NCI-H524 treated with DMSO at 0.1 percent for 48 hours (cell line): ENCODE measurements at regions not wholly inside any gene's neighbourhood (a gene's known extent, or its start where the extent isn't known, plus 50 kb on each side); places are given as distances from the start of the nearest gene placed in this dataset.
A peak's percentile ranks its signal among the peaks of the same experiment; 100 is the strongest.
"Not testable (repeated sequence)": the region's sequence is repeated elsewhere in the genome, so short reads cannot be mapped to it uniquely, and the experiment has no call there.

Experiments used
- DNase-seq: peaks from one replicate; lab custom pipeline; 2025; lab: John Stamatoyannopoulos, UW

DNA sequence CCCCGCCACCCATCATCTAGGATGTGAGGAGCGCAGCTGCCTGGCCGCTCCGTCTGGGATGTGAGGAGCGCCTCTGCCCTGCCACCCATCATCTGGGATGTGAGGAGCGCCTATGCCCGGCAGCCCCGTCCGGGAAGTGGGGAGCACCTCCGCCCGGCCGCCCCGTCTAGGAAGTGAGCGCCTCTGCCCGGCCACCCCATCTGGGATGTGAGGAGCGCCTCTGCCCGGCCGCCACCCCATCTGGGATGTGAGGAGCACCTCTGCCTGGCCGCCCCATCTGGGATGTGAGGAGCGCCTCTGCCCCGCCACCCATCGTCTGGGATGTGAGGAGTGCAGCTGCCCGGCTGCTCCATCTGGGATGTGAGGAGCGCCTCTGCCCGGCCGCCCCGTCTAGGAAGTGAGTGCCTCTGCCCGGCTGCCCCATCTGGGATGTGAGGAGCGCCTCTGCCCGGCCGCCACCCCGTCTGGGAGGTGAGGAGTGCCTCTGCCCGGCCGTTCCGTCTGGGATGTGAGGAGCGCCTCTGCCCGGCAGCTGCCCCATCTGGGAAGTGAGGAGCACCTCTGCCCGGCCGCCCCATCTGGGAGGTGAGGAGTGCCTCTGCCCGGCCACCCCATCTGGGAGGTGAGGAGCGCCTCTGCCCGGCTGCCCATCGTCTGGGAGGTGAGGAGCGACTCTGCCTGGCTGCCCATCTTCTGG is 1086.5 kb downstream of the TYW1 start:
- not testable (repeated sequence) for DNase-seq

DNA sequence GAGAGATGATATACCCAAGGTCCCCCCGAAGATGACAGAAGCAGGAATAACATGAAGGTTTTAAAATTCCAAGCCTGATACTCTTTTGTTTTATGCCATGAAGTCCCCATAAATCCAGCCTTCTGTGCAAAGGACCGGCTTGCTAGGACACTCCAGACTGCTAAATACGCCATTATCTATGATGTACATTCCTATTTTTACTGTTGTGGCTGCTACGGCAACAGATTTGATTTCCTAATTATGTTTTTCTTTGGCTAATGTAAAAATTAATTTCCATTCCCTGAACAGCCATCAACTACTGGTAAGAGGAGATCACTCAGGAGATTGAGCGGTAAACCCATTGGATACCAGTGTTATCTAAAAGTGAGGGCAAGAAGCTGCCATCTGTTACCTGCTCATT is 1090.8 kb downstream of the TYW1 start:
- no peak for DNase-seq

DNA sequence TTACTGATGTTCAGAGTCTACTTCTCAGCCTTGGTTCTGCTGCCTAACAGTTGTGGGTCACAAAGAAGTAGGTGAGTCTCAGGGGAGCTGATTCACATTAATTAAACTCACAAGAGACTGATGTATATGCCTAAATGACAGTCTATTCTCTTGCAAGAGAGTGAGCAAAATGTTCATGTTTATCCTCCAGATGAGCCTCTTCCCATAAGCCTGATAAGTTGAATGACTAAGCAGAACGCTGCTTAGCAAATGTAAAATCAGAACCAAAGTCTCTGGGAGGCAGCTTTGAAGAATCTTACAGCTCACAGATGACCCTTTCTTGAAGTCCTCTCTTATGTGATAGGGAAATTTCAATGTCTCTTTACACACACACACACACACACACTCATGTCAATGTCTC is 1092.2 kb downstream of the TYW1 start:
- no peak for DNase-seq

DNA sequence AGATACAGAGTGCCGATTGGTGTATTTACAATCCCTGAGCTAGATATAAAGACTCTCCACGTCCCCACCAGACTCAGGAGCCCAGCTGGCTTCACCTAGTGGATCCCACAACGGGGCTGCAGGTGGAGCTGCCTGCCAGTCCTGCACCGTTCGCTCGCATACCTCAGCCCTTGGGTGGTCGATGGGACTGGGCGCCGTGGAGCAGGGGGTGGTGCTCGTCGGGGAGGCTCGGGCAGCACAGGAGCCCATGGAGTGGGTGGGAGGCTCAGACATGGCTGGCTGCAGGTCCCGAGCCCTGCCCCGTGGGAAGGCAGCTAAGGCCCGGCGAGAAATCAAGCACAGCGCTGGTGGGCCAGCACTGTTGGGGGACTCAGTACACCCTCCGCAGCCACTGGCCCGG is 1093.6 kb downstream of the TYW1 start:
- not testable (repeated sequence) for DNase-seq

DNA sequence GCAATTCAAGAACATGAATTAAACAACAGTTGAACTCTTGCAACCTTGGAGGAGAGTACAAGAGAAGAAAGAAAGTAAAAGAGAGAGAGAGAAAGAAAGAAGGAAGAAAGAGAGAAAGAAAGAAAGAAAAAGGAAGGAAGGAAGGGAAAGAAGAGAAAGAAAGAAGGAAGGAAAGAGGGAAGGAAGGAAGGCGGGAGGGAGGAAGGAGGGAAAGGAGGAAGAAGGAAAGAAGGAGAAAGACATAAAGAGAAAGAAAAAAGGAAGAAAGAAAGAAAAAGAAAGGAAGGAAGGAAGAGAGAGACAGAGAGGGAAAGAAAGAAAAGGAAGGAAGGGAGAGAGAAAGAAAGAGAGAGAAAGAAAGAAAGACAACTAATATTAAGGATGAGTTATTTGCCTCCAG is 1106.7 kb downstream of the TYW1 start:
- DNase-seq = no peak

DNA sequence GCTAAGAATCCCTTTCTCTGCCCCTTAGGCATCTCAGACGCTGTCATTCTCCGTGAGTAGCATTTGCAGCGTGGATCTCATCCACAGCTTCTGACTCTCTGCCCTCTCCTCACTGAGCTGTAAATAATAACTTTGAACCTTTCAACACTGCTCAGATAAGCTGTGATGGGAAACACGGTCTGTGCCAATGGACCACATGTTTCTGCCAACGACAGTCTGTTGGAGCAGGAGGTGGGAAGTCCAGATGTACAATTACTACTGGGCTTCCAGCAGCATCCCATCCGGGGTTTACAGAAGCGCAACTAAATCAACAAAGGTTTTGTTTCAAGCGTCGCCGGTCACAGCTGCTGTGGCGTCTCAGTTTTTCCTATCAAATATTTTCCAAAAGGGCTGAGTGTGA is 1110.6 kb downstream of the TYW1 start:
- DNase-seq = no peak

DNA sequence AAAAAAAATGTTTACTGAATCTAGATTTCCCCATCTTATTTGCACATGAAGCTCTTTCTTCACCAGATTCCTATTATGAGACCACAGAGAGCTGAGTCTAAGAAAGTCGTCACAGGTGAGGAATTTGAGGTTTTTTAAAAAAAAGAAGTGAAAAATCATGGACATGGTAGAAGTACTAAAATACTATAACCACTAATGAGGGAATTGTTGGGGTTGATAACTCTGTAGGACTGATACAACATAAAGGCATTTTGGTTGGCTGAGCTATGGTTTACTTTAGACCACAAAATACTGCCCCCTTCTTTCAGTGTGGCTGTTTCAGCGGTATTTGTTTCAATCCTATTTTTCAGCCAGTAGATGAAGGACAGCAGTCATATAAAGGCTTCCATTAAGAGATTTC is 1111.3 kb downstream of the TYW1 start:
- DNase-seq = no peak

DNA sequence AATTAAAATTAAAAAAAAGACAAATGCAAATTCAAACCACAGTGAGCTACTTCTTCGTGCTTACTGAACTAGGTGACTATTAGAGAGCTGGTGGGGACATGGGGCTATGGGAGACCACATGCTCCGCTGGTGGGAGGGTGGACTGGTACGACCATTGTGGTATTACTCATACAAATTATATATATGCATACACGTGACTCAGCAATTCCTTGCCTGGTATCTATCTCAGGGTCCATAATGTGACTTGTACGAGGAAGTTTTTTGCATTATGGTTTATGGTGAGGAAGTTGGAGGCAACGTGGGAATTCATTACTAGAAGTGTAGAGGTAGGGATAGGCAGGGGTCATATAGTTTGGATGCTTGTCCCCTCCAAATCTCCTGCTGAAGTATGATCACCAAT is 1112.7 kb downstream of the TYW1 start:
- no peak for DNase-seq

DNA sequence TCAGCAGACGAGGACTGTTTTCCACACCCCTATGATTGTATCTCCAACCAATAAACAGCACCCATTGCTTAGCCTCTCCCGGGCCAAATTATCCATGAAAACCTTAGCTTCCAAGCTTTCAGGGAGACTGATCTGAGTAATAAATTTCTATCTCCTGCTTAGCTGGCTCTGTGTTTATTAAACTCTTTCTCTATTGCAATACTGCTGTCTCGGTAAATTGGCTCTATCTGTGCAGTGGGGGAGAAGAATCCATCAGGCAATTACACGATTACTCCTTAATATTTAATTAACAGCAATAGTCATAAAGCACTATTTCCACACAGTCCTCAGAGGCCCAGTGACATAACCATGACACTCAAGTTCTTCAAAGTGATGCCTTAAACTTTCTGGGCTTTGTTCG is 1122.8 kb downstream of the TYW1 start:
- DNase-seq = no peak

DNA sequence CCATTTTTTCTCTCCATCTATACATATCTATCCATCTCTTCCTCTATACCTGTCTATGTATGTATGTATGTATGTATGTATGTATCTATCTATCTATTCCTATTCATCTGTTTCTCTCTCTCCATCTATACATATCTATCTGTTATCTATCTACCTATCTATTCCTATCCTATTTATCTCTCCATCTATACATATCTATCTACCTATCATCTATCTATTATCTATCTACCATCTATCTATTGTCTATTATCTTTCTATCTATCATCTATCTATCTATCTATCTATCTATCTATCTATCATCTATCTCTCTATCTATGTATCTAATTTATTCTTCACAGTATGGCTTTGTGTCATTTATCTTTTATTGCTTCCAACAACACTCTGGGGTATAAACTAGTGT is 1124.4 kb downstream of the TYW1 start:
- no peak for DNase-seq

DNA sequence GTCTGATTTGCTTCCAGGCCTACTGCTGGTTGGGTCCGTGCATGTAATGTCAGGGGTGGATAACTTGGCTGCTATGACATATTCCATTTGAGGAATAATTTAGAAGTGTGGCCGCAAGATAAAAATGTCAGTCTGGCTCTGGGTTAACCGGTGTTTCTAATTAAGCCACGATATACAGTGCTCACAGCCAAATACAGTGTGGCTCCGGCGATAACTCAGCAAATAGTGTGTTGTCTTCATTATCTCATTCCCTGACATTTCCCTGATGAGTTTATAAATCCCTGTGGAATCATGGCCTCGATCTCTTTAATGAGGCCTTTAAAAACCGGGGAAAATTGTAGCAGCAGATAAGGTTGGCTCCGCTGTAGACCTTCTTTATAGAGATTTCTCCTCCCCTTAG is 1125.0 kb downstream of the TYW1 start:
- no peak for DNase-seq

DNA sequence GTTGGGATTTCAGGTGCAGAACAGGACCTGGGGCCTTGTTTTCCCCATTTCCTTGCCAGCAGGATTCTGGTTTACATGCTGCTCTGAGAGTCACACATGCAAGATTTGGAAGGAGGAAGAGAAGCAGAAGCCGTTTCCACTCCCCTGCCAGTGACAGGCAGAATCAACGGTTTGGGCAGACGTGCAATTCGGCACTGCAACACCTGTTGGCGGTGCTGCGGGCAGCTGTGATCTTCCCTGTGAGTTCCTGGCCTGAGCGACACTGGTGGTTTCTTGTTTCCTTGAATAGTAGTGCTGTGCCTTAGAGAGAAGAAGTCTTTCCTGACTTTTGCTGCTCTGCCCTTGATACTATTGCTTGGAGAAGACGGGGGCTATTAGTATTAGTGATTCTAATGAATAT is 1126.2 kb downstream of the TYW1 start:
- DNase-seq = no peak

DNA sequence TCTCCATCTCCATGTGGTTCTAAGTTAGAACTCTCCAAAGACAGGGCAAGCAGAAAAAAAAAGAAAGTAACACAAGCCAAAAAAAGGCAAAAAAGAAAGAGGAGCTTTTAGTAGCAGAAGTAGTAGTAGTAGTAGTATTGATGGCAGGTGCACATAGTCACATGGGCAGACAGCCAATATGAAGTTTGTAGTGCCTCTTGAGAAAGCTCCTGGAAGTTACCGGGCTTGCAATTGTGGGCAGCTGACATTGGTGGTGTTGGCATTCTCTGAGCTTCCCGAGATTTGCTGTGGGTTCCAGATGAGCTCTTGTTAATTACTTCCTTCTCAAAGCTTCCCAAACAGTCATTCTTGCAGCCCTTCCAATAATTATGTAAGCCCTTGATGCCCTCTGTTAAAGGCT is 1128.5 kb downstream of the TYW1 start:
- DNase-seq = no peak

DNA sequence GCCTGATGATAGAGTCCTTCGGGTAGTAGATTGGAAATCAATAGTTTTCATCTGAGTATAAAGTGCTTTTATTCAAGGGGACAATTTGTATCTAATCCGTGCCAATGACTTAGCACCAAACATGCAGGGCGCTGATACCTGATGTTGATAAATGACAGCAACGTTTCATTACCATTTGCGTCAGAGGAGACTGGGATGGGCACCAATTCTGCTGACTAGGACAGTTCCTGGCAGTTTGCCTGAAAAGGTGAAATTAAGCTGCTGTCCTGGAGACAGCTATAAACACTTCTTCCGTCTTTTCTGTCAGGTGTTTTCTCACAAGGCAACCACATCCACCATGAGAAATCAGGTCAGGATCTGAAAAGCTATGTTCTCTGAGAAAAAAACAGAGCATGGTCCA is 1136.4 kb downstream of the TYW1 start:
- DNase-seq = no peak

DNA sequence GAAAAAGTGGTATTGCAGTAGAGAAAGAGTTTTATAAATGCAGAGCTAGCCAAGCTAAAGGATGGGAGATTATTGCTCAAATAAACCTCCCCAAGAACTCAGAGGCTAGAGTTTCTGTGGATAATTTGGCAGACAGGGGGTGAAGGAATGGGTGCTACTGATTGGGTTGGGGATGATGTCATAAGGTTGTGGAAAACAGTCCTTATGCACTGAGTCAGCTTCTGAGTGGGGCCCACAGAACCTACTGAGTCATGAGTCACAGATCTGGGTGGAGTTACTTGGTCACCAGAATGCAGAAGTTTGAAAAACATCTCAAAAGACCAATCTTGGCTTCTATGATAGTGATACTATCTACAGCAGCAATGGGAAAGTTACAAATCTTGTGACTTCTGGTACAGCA is 1146.7 kb downstream of the TYW1 start:
- no peak for DNase-seq

DNA sequence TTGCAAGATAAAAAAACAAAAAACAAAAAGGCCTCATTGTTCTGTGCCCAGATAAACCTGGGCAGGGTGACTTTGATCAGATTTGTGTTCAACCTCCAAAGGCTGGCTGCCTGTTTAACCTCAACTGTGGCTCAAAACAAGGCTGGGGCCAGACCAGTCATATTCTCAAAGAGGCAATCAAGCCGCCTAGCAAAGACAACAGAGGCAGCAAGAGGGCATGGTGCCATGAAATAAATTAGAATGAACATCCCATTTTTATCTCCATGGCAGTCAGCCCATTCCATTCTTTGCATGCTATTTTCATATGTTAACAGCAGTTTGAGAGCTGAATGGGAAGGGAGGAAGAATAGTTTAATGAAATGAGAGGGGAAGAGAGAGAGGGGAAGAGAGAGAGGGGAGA is 1150.3 kb downstream of the TYW1 start:
- no peak for DNase-seq

DNA sequence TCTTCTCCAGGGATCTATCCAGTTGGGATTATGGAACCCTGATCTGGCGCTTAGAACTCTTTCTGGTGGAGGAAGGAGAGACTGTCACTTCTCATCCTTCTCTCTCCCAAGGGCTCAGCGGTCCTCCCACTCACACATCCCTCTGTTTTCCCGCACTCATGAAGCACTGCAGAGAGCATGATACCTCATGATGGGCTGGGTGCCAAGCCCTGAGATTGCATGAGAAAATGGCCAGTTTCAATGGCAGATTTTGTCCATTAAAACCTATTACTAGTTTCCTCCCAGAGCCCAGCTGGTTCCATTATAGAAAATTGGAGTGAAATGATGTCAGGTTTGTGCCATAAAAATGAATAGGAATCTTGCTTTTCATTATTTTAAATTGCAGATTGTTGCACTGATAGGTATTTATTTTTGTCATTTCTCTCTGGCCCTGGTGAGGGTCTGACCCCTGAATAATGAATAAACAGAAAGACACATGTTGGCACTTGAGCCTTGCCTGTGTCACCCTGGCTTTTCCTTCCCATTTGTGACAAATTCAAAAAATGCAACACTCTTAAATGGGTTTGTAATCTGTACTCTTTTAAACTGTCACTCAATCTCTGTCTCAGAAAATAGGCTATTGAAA is 1151.1 kb downstream of the TYW1 start:
- no peak for DNase-seq

DNA sequence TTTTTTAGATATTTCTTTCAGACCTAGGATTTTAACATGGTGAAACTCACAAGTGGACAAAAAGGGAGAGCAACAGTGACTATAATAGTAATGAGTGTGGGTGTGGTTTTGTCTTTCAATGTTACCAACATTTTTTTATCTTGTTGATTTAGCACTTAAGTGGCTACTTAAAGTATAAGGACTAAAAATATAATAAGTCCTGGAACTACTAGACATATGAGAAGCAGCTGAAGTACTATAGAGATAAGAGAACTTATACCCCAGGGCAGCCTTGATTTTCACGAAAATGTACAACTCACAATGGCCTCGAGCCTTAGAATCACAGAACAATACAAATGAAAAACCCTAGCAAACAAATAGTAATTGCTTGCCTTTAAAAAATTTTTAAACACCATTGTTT is 1151.8 kb downstream of the TYW1 start:
- DNase-seq = no peak

DNA sequence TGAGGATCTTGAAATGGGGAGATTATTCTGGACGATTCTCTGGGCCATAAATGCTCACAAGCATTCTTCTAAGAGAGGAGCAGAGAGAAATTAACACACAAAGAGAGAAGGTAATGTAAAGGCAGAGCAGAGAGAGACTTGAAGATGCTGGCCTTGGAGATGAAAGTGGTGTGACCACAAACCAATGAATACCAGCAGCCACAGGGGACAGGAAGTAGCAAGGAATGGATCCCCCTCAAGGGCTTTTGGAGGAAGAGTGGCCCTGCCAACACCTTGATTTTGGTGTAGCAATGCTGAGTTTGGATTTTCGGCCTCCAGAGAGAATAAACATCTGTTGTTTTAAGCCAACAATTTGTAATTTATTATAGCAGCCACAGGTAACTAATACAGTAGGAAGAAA is 1155.6 kb downstream of the TYW1 start:
- no peak for DNase-seq

DNA sequence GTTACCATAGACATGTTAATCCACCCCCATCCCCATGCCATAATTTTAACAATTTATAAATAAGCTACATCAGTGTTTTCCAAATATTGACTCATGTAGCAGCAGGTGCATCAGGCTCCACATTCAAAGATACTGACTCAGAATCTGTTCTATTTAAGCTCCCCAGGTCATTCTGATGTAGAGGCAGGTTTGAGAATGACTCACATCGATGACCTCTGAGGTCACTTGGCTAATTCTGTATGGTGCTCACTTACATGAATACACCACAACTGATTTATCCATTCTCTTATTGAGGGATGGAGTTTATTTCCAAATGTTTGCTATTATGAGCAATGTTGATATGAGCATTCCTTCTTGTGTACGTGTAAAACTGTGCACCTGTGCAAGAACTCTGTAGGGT is 1159.0 kb downstream of the TYW1 start:
- DNase-seq = no peak

DNA sequence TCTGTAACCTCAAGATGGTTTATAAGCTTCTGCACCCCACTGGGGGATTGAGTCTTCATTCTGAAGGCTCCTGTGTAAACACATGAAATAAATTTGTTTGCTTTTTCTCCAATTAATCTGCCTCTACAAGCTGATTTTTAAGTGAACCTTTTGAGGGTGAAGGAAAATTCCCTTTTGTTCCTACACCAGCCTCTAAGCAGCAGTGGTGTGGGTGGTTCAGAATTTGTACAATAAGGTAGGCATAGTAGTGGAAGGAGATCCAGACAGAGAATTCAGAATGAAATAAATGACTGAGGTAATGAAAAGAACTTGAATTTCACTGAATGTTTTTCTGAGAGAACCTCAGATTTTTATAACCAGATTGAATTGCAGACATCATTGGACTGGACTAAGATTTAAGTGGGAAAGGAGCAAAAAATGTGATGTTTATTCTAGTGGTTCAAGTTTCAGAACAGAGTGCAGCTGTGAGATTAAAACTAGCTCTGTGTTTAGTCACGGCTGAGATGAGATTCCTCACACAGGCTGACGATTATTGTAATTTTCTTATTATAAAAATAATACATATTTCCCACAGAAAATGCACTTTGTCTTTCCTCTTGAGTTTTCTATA is 1162.2 kb downstream of the TYW1 start:
- no peak for DNase-seq

DNA sequence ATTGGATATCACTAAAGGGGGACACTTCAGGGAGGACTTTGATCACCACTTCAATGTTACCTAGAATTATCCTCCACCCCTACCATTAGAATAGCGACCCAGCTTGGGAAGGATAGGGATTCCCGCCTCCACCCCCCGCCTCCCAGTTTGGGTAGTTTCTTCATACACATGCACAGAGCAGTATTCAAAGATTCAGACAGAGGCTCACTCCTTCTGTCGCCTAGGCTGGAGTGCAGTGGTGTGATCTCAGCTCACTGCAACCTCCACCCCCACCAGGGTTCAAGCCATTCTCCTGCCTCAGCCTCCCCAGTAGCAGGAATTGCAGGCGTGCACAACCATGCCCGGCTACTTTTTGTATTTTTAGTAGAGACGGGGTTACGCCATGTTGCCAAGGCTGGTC is 1166.1 kb downstream of the TYW1 start:
- no peak for DNase-seq

DNA sequence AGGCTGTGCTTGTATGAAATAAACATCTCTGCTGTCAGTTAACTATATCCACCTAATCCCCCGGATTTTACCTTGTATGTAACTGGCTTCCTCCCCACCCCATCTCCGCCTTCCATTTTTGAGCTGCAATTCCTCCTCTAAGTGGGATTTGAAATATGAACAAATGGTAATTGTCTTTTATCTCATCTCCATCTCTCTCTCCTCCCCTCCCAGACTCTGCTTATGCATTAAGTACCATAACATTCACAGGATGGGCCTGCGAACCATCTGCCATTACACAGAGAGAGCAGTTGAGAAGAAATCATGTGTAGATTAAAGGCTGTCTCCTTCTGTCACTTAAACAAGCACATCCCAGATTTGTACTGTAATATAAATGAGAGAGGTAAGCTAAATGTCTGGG is 1169.9 kb downstream of the TYW1 start:
- peak; percentile 97 for DNase-seq

DNA sequence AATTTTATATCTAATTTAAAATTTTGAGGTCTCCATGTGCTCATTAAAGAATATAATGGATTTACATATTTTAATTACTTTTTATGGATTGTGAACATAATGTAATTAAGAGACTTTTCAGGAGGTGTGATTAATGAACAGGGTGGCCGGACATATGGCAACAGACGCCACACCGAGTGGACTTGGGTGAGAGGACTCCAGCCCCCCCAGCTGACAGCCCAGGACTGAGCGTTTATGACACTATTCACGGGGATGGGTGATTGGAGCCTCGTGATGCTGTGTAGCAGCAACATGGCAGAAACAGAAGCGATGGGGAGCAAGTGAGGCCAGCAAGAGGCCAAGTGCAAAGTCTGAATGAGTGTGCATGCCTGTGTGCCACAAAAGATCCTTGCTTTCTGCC is 1176.9 kb downstream of the TYW1 start:
- DNase-seq = peak; percentile 64
